PC-3 (cell line): ENCODE measurements at regions not wholly inside any gene's neighbourhood (a gene's known extent, or its start where the extent isn't known, plus 50 kb on each side); places are given as distances from the start of the nearest gene placed in this dataset.

Experiments used
- ATAC-seq: fragments of 200-7000 bp; cut with Tn5 transposase; 2 replicates; pipeline ENCODE4 v1.9.1; 2020; ENCODE audit warnings: mild to moderate bottlenecking, moderate library complexity
- BruUV-seq: library from RNA; stranded (reverse); fragments of 400-500 nt; replicated peaks from 2 replicates; lab custom pipeline; 2021; lab: Mats Ljungman, UMichigan
- CTCF ChIA-PET: fragments of 300-600 bp; sonication (Branson Sonifier 250); formaldehyde crosslinking; loops from one replicate; lab custom pipeline; 2022; ENCODE audit warnings: antibody characterized with exemption; lab: Charles Lee
- POLR2A ChIA-PET: fragments of 300-600 bp; sonication (Branson Sonifier 250); formaldehyde crosslinking; loops from one replicate; lab custom pipeline; 2022; ENCODE audit warnings: antibody characterized with exemption; ENCODE audit not compliant: unreplicated experiment; lab: Charles Lee
- DNase-seq: peaks from one replicate; pipeline ENCODE4 v3.0.0-alpha.2; 2015
- H2AFZ ChIP-seq: fragments of 300-600 bp; sonication (generic); 2 replicates; pipeline ENCODE4 v1.6.0; 2016; ENCODE audit warnings: antibody characterized with exemption, low read length
- H3F3A ChIP-seq: fragments of 300-600 bp; sonication (generic); one replicate; pipeline ENCODE4 v1.6.0; 2017; ENCODE audit warnings: antibody characterized with exemption, low read length, control low read depth, mild to moderate bottlenecking; ENCODE audit not compliant: unreplicated experiment
- H3K27ac ChIP-seq: fragments of 300-600 bp; sonication (generic); 2 replicates; pipeline ENCODE4 v1.5.1; 2016; ENCODE audit warnings: mild to moderate bottlenecking, low read length
- H3K27me3 ChIP-seq: fragments of 300-600 bp; sonication (generic); 2 replicates; pipeline ENCODE4 v1.6.1; 2016; ENCODE audit warnings: low read length, mixed read lengths
- H3K36me3 ChIP-seq: fragments of 300-600 bp; sonication (generic); 2 replicates; pipeline ENCODE4 v1.6.1; 2016; ENCODE audit warnings: low read depth, mixed run types, low read length, mixed read lengths
- H3K4me1 ChIP-seq: fragments of 300-600 bp; sonication (generic); 2 replicates; pipeline ENCODE4 v1.5.1; 2016; ENCODE audit warnings: low read length; ENCODE audit not compliant: insufficient read depth
- H3K4me2 ChIP-seq: fragments of 300-600 bp; sonication (generic); 2 replicates; pipeline ENCODE4 v1.6.0; 2016; ENCODE audit warnings: low read length
- H3K4me3 ChIP-seq: fragments of 300-600 bp; sonication (generic); 2 replicates; pipeline ENCODE4 v1.5.1; 2016; ENCODE audit warnings: mild to moderate bottlenecking, low read length, mixed read lengths
- H3K79me2 ChIP-seq: fragments of 300-600 bp; sonication (generic); 2 replicates; pipeline ENCODE4 v1.6.1; 2017; ENCODE audit warnings: low read length, mixed read lengths
- H3K9ac ChIP-seq: fragments of 300-600 bp; sonication (generic); 2 replicates; pipeline ENCODE4 v1.6.0; 2016; ENCODE audit warnings: mild to moderate bottlenecking, low read length
- H3K9me2 ChIP-seq: fragments of 300-600 bp; sonication (generic); replicated peaks from 2 replicates; pipeline ENCODE4 v1.6.1; 2016; ENCODE audit warnings: mixed run types, low read length, mixed read lengths
- H3K9me3 ChIP-seq: fragments of 300-600 bp; sonication (generic); 2 replicates; pipeline ENCODE4 v1.6.1; 2016; ENCODE audit warnings: low read length, mixed read lengths
- H4K20me1 ChIP-seq: fragments of 300-600 bp; sonication (generic); 2 replicates; pipeline ENCODE4 v1.6.1; 2016; ENCODE audit warnings: low read length, mixed read lengths
- CTCF ChIP-seq: fragments of 300-600 bp; sonication (generic); conservative IDR thresholded peaks from 2 replicates; pipeline ENCODE4 v1.5.1; 2017; ENCODE audit warnings: antibody characterized with exemption, low read depth, mild to moderate bottlenecking, low read length
- EZH2 ChIP-seq: fragments of 300-600 bp; sonication (generic); IDR thresholded peaks from one replicate; pipeline ENCODE4 v1.6.1; 2017; ENCODE audit warnings: antibody characterized with exemption, mild to moderate bottlenecking, low read length; ENCODE audit not compliant: unreplicated experiment
- EZH2phosphoT487 ChIP-seq: fragments of 300-600 bp; sonication (generic); IDR thresholded peaks from 2 replicates; pipeline ENCODE4 v1.6.1; 2018; ENCODE audit warnings: mild to moderate bottlenecking, antibody characterized with exemption, low read length, borderline replicate concordance
- intact Hi-C: fragments of 100-400 bp; cut with micrococcal nuclease; formaldehyde crosslinking; loops from 2 replicates; pipeline ENCODE4 v1.9.0; 2023

GRCh38 chr16:88306860-88307545 is 75.8 kb upstream of the ZNF469 start:
- ChIA-PET CTCF (no interaction called here), POLR2A (no interaction called here)
- Histone ChIP-seq H3K4me3 (no peak overlapping the region), H2AFZ (no peak overlapping the region), H3F3A (no peaks in the 10 kb centered on the region), H3K9me2 (no peaks in the 10 kb centered on the region), H3K27ac (no peak overlapping the region), H3K27me3 (no peaks in the 10 kb centered on the region), H3K9me3 (no peaks in the 10 kb centered on the region), H4K20me1 (no peaks in the 10 kb centered on the region), H3K9ac (no peak overlapping the region), H3K4me2 (no peak overlapping the region), H3K79me2 (no peaks in the 10 kb centered on the region), H3K36me3 (no peaks in the 10 kb centered on the region), H3K4me1 (peaks cover 10% of the 10 kb centered on the region; the same call in 1 of the 2 replicates)
- intact Hi-C loops = no loop called here
- DNase-seq = no peak
- ATAC-seq = no peak
- no peak for TF ChIP-seq CTCF
- BruUV-seq = no TSS peak

- Histone ChIP-seq H2AFZ (no peak overlapping the region), H3K9me2 (no peaks in the 10 kb centered on the region), H3K4me3 (no peak overlapping the region), H3K27ac (no peak overlapping the region), H3K79me2 (no peaks in the 10 kb centered on the region), H3K36me3 (no peaks in the 10 kb centered on the region), H4K20me1 (no peaks in the 10 kb centered on the region), H3K27me3 (no peaks in the 10 kb centered on the region), H3K9me3 (no peaks in the 10 kb centered on the region), H3K4me2 (no peak overlapping the region), H3K9ac (no peak overlapping the region), H3K4me1 (peaks cover 10% of the 10 kb centered on the region; the same call in 1 of the 2 replicates), H3F3A (no peaks in the 10 kb centered on the region)
- BruUV-seq = no TSS peak
- intact Hi-C loops = no loop called here
- POLR2A ChIA-PET = no interaction called here
- DNase-seq (no peak), ATAC-seq (no peak)
- CTCF ChIA-PET = no interaction called here
- TF ChIP-seq CTCF (no peak), EZH2 (no peak), EZH2phosphoT487 (no peak)
Measured at GRCh38 chr16:88308441-88309173, 74.2 kb upstream of the ZNF469 start.

- ATAC-seq (no peak), DNase-seq (no peak)
- Histone ChIP-seq H3K4me3 (no peak overlapping the region), H3K36me3 (no peaks in the 10 kb centered on the region), H3K9me2 (no peaks in the 10 kb centered on the region), H3K4me1 (peaks cover 7% of the 10 kb centered on the region; the same call in 1 of the 2 replicates), H3F3A (no peaks in the 10 kb centered on the region), H3K27ac (no peak overlapping the region), H2AFZ (no peak overlapping the region), H3K27me3 (no peaks in the 10 kb centered on the region), H4K20me1 (no peaks in the 10 kb centered on the region), H3K9me3 (no peaks in the 10 kb centered on the region), H3K4me2 (no peak overlapping the region), H3K9ac (no peak overlapping the region), H3K79me2 (no peaks in the 10 kb centered on the region)
- ChIA-PET POLR2A (no interaction called here), CTCF (no interaction called here)
- no peak for TF ChIP-seq EZH2
- TF ChIP-seq EZH2phosphoT487 = no peak
- no TSS peak for BruUV-seq
- intact Hi-C loops = no loop called here
Measured at GRCh38 chr16:88309174-88309907, 73.4 kb upstream of the ZNF469 start.
